GM12864 (cell line): ENCODE measurements at regions not wholly inside any gene's neighbourhood (a gene's known extent, or its start where the extent isn't known, plus 50 kb on each side); places are given as distances from the start of the nearest gene placed in this dataset.
"Not testable (repeated sequence)": the region's sequence is repeated elsewhere in the genome, so short reads cannot be mapped to it uniquely, and the experiment has no call there.

Source experiments
- DNase-seq: peaks from one replicate; pipeline ENCODE4 v3.0.0-alpha.2; 2011; ENCODE audit warnings: low read depth
- H3K4me3 ChIP-seq: 2 replicates; pipeline ENCODE4 v1.5.1; 2011; ENCODE audit warnings: mild to moderate bottlenecking, low read depth, low read length, control low read depth
- CTCF ChIP-seq: IDR thresholded peaks from 2 replicates; pipeline ENCODE4 v1.5.1; 2011; ENCODE audit warnings: low read depth, mild to moderate bottlenecking, moderate library complexity, low read length, control low read depth, inconsistent platforms; ENCODE audit errors: missing control alignments

- no peak for DNase-seq
- no peak overlapping the region for H3K4me3 ChIP-seq
- TF ChIP-seq CTCF: no peak
Measured at GRCh38 chr22:34395370-34395769, 475.1 kb upstream of the LARGE1 start.

- no peak for DNase-seq
- TF ChIP-seq CTCF: no peak
- no peak overlapping the region for H3K4me3 ChIP-seq
Measured at GRCh38 chr22:34403667-34404066, 483.4 kb upstream of the LARGE1 start.

GRCh38 chr22:34410111-34410510, 489.8 kb upstream of the LARGE1 start:
- TF ChIP-seq CTCF: no peak
- DNase-seq: no peak
- H3K4me3 ChIP-seq: no peak overlapping the region

GRCh38 chr22:34414467-34415440, 494.5 kb upstream of the LARGE1 start:
- peak; percentile 60 for DNase-seq
- H3K4me3 ChIP-seq: no peak overlapping the region
- peak; percentile 89 for TF ChIP-seq CTCF

GRCh38 chr22:34416022-34416860, 496.0 kb upstream of the LARGE1 start:
- no peak for TF ChIP-seq CTCF
- H3K4me3 ChIP-seq: no peak overlapping the region
- no peak for DNase-seq

GRCh38 chr22:34422948-34423347, 502.7 kb upstream of the LARGE1 start:
- DNase-seq, H3K4me3 ChIP-seq: not testable (repeated sequence)

- TF ChIP-seq CTCF: no peak
- DNase-seq: no peak
- no peak overlapping the region for H3K4me3 ChIP-seq
Measured at GRCh38 chr22:34427436-34427835, 507.2 kb upstream of the LARGE1 start.
